ENCODE measurements at regions not wholly inside any gene's neighbourhood (a gene's known extent, or its start where the extent isn't known, plus 50 kb on each side); places are given as distances from the start of the nearest gene placed in this dataset.
"Not testable (repeated sequence)": the region's sequence is repeated elsewhere in the genome, so short reads cannot be mapped to it uniquely, and the experiment has no call there.

DNA sequence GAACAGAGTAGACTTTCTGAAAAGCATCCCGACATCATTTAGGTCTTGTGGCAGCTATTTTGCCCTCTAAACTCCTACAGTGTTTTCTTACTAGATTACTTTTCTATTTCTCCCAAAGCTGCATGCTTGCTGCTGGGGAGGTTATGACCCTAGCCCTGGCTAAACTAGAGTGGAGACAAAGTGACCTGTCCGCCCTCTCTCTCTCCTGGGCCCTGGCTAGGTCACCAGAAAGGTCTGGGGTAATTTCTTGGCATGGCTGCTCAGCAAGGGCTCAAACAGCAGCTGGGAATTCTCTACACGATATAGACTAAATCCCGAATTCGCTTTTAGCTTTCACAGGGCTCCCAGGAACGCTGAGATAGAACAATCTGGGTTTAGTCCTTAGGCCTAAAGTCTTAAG is 84.5 kb upstream of the KCNE2 start:
- ChIA-PET POLR2A (no interaction called here), CTCF (no interaction called here)
- TF ChIP-seq LEF1 (IDR thresholded peaks at IDR 0.05; ENCODE audit: borderline replicate concordance) (no peak), FOXA1 (IDR thresholded peaks at IDR 0.05) (no peak), SUZ12 (IDR thresholded peaks at IDR 0.05) (no peak), NFRKB (IDR thresholded peaks at IDR 0.05) (no peak), HDGF (IDR thresholded peaks at IDR 0.05; ENCODE audit: borderline replicate concordance) (no peak), L3MBTL2 (conservative IDR thresholded peaks at IDR 0.05) (no peak), ARNT (IDR thresholded peaks at IDR 0.05) (no peak), TARDBP (IDR thresholded peaks at IDR 0.05) (no peak), FOXK2 (IDR thresholded peaks at IDR 0.05) (no peak), FOXM1 (IDR thresholded peaks at IDR 0.05; ENCODE audit: borderline replicate concordance) (no peak), ELF4 (IDR thresholded peaks at IDR 0.05) (no peak), BHLHE40 (IDR thresholded peaks at IDR 0.05; ENCODE audit: borderline replicate concordance) (no peak)
- TF ChIP-seq, protein P1, sequence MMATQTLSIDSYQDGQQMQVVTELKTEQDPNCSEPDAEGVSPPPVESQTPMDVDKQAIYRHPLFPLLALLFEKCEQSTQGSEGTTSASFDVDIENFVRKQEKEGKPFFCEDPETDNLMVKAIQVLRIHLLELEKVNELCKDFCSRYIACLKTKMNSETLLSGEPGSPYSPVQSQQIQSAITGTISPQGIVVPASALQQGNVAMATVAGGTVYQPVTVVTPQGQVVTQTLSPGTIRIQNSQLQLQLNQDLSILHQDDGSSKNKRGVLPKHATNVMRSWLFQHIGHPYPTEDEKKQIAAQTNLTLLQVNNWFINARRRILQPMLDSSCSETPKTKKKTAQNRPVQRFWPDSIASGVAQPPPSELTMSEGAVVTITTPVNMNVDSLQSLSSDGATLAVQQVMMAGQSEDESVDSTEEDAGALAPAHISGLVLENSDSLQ (IDR thresholded peaks at IDR 0.05) = no peak
- no peak for DNase-seq (ENCODE audit: extremely low spot score)

DNA sequence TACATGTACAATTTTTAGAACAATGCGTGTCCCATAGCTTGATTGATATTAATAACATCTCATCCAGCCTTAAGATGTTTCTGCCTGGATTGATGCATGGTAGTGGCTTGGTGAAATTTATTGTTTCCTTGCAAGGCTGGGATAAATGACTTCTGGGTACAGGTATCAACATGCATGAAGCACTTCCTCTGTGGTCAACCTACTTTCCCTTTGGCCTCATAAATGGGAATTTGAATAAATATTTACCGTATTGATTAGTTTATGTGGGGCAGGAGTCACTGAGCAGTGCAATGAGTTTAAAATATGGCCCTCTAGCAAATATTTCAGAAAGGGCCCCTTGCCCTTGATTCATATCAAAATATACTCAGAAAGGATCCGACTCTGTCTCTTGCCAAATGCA is 83.9 kb upstream of the KCNE2 start:
- POLR2A ChIA-PET = no interaction called here
- CTCF ChIA-PET = no interaction called here
- TF ChIP-seq LEF1 (IDR thresholded peaks at IDR 0.05; ENCODE audit: borderline replicate concordance) (no peak), TARDBP (IDR thresholded peaks at IDR 0.05) (no peak), BHLHE40 (IDR thresholded peaks at IDR 0.05; ENCODE audit: borderline replicate concordance) (no peak), FOXA1 (IDR thresholded peaks at IDR 0.05) (no peak)
- no peak for DNase-seq (ENCODE audit: extremely low spot score)

DNA sequence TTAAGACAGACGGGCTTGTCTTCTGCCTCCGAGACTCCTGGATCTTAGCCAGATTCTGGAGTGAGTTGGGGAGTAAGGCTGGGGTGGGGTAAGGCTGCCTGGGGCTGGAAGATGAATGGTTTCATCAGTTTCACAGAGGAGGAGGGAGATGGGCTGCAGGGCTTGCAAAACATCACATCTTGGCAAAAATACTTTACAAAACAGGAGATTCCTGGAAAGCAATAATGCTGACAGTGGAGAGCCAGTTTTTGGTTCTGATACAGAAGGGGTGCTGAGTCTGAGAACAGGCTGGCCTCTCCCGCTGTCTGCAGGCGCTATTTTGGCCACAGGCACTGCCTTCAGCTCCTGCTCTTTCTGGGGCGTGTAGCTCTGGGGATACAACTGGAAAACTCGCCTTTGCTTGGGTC is 83.4 kb upstream of the KCNE2 start:
- ChIA-PET CTCF (no interaction called here), POLR2A (no interaction called here)
- no peak for DNase-seq (ENCODE audit: extremely low spot score)
- TF ChIP-seq ELF4 (IDR thresholded peaks at IDR 0.05) (no peak), FOXA1 (IDR thresholded peaks at IDR 0.05) (no peak), ZNF384 (IDR thresholded peaks at IDR 0.05) (no peak), NFRKB (IDR thresholded peaks at IDR 0.05) (no peak), FOXM1 (IDR thresholded peaks at IDR 0.05; ENCODE audit: borderline replicate concordance) (no peak), L3MBTL2 (conservative IDR thresholded peaks at IDR 0.05) (no peak), ARNT (IDR thresholded peaks at IDR 0.05) (no peak), SUZ12 (IDR thresholded peaks at IDR 0.05) (no peak), SP1 (IDR thresholded peaks at IDR 0.05) (no peak), HDGF (IDR thresholded peaks at IDR 0.05; ENCODE audit: borderline replicate concordance) (no peak), BHLHE40 (IDR thresholded peaks at IDR 0.05; ENCODE audit: borderline replicate concordance) (no peak)
- TF ChIP-seq, protein P1 (IDR thresholded peaks at IDR 0.05) = no peak

DNA sequence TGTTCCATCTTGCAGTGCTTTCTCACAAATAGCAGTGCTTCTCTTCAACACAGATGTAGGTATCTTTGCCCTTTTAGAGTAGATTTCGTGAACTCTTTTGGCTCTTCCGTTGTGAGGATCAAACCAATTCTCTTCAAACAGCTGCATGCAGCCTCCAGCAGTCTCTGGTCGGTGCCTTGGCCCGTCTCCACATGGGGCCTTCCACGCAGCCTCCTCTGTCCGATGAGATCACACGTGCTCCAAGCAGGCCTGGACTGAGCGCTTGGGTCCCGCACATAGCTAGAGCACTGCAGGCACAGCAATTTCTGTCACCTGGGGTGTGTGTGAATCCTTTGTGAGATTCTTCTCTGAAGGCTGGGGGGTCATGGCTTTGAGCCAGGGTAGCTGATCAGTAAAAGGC is 82.8 kb upstream of the KCNE2 start:
- no peak for TF ChIP-seq LEF1 (IDR thresholded peaks at IDR 0.05; ENCODE audit: borderline replicate concordance)
- TF ChIP-seq CTBP1 (IDR thresholded peaks at IDR 0.05; ENCODE audit: borderline replicate concordance) = no peak
- POLR2A ChIA-PET = no interaction called here
- no peak for DNase-seq (ENCODE audit: extremely low spot score)
- CTCF ChIA-PET = no interaction called here

DNA sequence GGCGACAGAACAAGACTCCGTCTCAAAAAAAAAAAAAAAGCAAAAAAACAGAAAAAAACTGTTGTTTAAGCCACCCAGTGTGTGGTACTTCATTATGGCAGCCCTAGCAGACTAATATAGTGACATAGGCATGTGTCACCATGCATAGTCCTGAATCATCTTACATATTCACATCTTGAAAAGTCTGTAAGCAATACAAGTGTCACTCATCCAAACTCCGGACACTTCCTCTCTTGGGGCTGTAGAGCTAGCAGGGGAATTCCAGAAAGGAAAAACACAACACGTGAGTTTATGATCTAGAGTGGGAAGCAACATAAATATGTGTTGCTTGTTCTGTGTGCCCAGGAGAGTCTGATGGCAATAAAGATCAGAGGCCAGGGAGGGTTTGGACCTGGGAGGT is 81.6 kb upstream of the KCNE2 start:
- DNase-seq (ENCODE audit: extremely low spot score) = no peak
- ChIA-PET CTCF (no interaction called here), POLR2A (no interaction called here)
- TF ChIP-seq BHLHE40 (IDR thresholded peaks at IDR 0.05; ENCODE audit: borderline replicate concordance) (no peak), CTBP1 (IDR thresholded peaks at IDR 0.05; ENCODE audit: borderline replicate concordance) (no peak), SP1 (IDR thresholded peaks at IDR 0.05) (no peak), ELF4 (IDR thresholded peaks at IDR 0.05) (no peak), NFRKB (IDR thresholded peaks at IDR 0.05) (no peak), TARDBP (IDR thresholded peaks at IDR 0.05) (no peak), FOXK2 (IDR thresholded peaks at IDR 0.05) (no peak)
- TF ChIP-seq, protein P1 (IDR thresholded peaks at IDR 0.05) = no peak

DNA sequence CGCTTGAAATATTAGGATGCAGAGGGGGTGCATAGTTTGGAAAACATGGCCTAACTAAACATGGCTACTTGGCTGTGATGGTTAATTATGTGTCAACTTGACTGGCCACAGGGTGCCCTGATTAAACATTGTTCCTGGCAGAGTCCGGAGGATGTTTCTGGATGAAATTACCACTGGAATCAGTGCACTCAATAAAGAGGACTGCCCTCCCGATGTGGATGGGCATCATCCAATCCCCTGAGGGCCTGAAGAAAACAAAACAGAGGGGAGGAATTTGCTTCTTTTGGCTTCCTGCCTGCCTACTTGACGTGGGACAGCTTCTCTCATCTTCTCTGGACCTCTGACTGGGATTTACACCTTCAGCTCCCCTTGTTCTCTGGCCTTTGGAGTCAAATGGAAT is 79.1 kb upstream of the KCNE2 start:
- CTCF ChIA-PET = no interaction called here
- no peak for DNase-seq (ENCODE audit: extremely low spot score)
- POLR2A ChIA-PET = no interaction called here
- TF ChIP-seq FOXA1 (IDR thresholded peaks at IDR 0.05) (no peak), ZNF384 (IDR thresholded peaks at IDR 0.05) (no peak), FOXK2 (IDR thresholded peaks at IDR 0.05) (no peak), FOXM1 (IDR thresholded peaks at IDR 0.05; ENCODE audit: borderline replicate concordance) (no peak), ELF4 (IDR thresholded peaks at IDR 0.05) (no peak), SP1 (IDR thresholded peaks at IDR 0.05) (no peak), BHLHE40 (IDR thresholded peaks at IDR 0.05; ENCODE audit: borderline replicate concordance) (no peak), SUZ12 (IDR thresholded peaks at IDR 0.05) (no peak), HDGF (IDR thresholded peaks at IDR 0.05; ENCODE audit: borderline replicate concordance) (no peak), TARDBP (IDR thresholded peaks at IDR 0.05) (no peak)
- TF ChIP-seq, protein P1 (IDR thresholded peaks at IDR 0.05) = no peak

DNA sequence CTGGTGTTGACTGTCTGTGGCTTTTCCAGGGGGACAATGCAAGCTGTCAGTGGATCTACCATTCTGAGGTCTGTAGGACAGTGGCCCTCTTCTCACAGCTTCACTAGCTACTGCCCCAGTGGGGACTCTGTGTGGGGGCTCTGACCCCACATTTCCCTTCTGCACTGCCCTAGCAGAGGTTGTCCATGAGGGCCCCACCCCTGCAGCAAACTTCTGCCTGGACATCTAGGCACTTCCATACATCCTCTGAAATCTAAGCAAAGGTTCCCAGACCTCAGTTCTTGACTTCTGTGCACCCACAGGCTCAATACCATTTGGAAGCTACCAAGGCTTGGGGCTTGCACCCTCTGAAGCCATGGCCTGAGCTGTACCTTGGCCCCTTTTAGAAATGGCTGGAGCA is 75.8 kb upstream of the KCNE2 start:
- CTCF ChIA-PET; DNase-seq (ENCODE audit: extremely low spot score); POLR2A ChIA-PET: not testable (repeated sequence)
